Lower leg skin (tissue), 4 donors: ENCODE measurements at regions not wholly inside any gene's neighbourhood (a gene's known extent, or its start where the extent isn't known, plus 50 kb on each side); places are given as distances from the start of the nearest gene placed in this dataset.

ENCODE experiments used
- DNase-seq, 2 donors: peaks; one replicate each; pipeline ENCODE4 v3.0.0-alpha.2; 2019; ENCODE audit warnings: low spot score in 2 of 2
- H3K4me3 ChIP-seq: fragments of 200-600 bp; sonication (generic); 2 replicates; pipeline ENCODE4 v1.5.1; 2017; ENCODE audit warnings: mild to moderate bottlenecking, low read depth; ENCODE audit not compliant: poor library complexity, severe bottlenecking
- CTCF ChIP-seq, 3 donors: fragments of 450-650 bp; IDR thresholded peaks; one replicate each; pipeline ENCODE4 v1.5.1; 2016; ENCODE audit warnings: antibody characterized with exemption in 3 of 3, mild to moderate bottlenecking in 3 of 3, moderate library complexity in 2 of 3
- POLR2A ChIP-seq, 2 donors: fragments of 450-650 bp; IDR thresholded peaks; one replicate each; pipeline ENCODE4 v1.6.1; 2016 to 2017; ENCODE audit warnings: antibody characterized with exemption in 2 of 2, mild to moderate bottlenecking in 1 of 2, moderate library complexity in 1 of 2
- WGBS, 2 donors: methylation state at CpG; one replicate each; pipeline ENCODE4 v1.1.5; 2018; 5-methylcytosine and 5-hydroxymethylcytosine counted together
- intact Hi-C: fragments of 100-400 bp; cut with DNase I; formaldehyde crosslinking; loops from one replicate; pipeline ENCODE4 v1.15.0; 2023; ENCODE audit warnings: low total_unique reads

DNA sequence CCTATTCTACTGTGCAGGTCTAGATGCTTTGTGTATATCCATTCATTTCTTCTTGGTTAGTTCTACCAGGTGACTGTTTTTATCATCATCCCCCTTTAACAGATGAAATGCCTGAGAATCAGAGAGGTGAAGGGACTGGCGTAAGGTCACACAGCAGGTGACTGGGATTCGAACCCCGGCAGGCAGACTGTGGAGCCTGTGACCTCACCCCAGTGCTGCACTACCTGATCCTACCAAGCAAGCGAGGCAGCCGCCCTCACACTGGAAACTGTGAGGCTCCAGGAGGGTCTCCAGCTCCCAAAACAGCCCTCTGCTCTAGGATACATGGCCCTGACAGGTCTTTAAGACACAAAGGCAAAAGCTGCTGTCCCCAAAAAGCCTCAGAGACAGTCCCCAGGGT, 91.7 kb downstream of the CHST1 start:
- intact Hi-C loops: no loop called here
- no peak for DNase-seq
- WGBS, 2 donors: 84 to 87% methylated on average over 5 of the region's 5 CpGs
- H3K4me3 ChIP-seq: no peak overlapping the region
- no peak for TF ChIP-seq CTCF (IDR thresholded peaks at IDR 0.05)
- TF ChIP-seq POLR2A (IDR thresholded peaks at IDR 0.05): no peak

GRCh38 chr11:45572354-45573123, 92.9 kb downstream of the CHST1 start:
- no peak for DNase-seq
- 42 to 51% methylated on average over 7 of the region's 7 CpGs for whole genome bisulfite sequencing, 2 donors
- TF ChIP-seq CTCF (IDR thresholded peaks at IDR 0.05) (no peak), POLR2A (IDR thresholded peaks at IDR 0.05) (no peak)
- intact Hi-C loops: no loop called here
- no peak overlapping the region for H3K4me3 ChIP-seq

- TF ChIP-seq CTCF (IDR thresholded peaks at IDR 0.05): no peak
- TF ChIP-seq POLR2A (IDR thresholded peaks at IDR 0.05): no peak
- 85 to 86% methylated on average over 8 of the region's 8 CpGs for WGBS, 2 donors
- DNase-seq: no peak
- no peak overlapping the region for H3K4me3 ChIP-seq
- intact Hi-C loops: no loop called here
Observed at GRCh38 chr11:45569776-45570175, 95.6 kb downstream of the CHST1 start.

DNA sequence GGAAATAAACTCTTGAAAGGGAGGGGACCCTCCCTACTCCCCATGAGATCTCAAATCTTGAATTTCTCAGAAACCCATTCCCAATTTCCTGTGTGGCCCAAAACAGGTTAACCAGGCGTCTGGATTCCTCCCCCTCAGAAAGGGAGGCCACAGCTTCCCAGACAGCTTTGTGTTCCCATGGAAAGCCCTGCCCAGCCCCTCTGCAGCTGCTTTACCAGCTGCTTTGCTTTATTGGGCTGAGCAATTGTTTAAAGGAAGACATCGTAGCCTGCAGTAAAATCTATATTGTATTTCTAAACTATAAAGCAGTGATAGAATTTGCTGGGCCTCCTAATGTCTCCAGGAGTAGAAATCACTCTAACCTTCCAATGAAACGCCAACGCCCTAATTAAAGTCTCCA, 97.4 kb downstream of the CHST1 start:
- DNase-seq: no peak
- intact Hi-C loops: no loop called here
- H3K4me3 ChIP-seq: no peak overlapping the region
- 66 to 68% methylated on average over 4 of the region's 4 CpGs for WGBS, 2 donors
- no peak for TF ChIP-seq CTCF (IDR thresholded peaks at IDR 0.05)
- TF ChIP-seq POLR2A (IDR thresholded peaks at IDR 0.05): no peak

DNA sequence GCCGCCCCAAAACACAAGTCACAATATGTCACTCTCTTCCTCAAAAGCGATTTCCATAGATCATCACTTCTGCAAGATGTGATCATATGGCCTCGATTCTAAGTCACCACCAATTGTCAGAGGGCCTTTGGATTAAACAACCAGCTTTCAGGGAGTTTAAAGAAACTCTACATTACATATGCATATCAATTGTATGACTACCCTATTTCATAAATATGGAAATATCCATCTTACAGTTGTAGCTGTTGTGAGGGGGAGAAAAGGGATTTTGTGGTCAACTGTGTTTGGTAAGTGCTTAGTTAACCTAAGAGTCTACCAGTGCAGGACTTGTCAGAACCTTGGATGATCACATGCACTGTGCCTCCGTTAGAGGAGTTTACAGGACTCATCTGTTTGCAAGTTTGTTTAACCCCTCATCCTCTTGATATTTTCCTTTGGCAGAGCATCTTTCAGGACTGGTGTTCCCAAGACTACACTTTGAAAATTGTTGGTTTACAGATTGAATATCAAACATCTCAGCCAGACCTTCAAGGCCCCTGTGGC, 99.9 kb downstream of the CHST1 start:
- no peak for DNase-seq
- intact Hi-C loops: no loop called here
- no peak overlapping the region for H3K4me3 ChIP-seq
- TF ChIP-seq POLR2A (IDR thresholded peaks at IDR 0.05) (no peak), CTCF (IDR thresholded peaks at IDR 0.05) (no peak)
- 86% methylated on average over 4 of the region's 4 CpGs for WGBS, 2 donors

- no peak overlapping the region for H3K4me3 ChIP-seq
- no peak for DNase-seq
- no peak for TF ChIP-seq CTCF (IDR thresholded peaks at IDR 0.05)
- no peak for TF ChIP-seq POLR2A (IDR thresholded peaks at IDR 0.05)
- intact Hi-C loops: no loop called here
- WGBS, 2 donors: 67 to 68% methylated on average over 10 of the region's 10 CpGs
Observed at GRCh38 chr11:45563810-45564209, 101.6 kb downstream of the CHST1 start.
